ENCODE measurements at regions not wholly inside any gene's neighbourhood (a gene's known extent, or its start where the extent isn't known, plus 50 kb on each side); places are given as distances from the start of the nearest gene placed in this dataset.
"Not testable (repeated sequence)": the region's sequence is repeated elsewhere in the genome, so short reads cannot be mapped to it uniquely, and the experiment has no call there.

DNA sequence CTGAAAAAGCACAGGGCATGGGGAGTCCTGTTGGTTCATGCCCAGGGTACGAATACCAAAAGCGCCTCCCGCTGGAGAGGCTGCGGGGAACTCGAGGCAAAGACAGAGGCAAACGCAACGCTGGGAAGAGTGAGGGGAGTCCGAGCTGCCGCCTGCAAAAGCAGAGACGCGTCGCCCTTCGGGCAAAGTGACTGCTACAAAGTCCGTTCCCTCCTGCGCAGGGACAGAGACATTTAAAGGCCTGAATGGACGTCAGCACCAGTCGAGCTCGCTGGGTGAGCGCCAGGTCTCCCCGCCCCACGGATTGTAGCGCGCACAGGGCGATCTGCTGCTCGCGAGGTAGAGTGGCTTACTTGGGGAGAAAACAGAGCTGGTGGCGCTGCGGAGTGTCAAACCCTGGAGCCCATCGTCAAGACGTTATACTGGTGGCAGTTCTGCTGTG, 732.8 kb downstream of the ZWINT start:
- DNase-seq (ENCODE audit: low read depth): no peak
- TF ChIP-seq, protein P1, sequence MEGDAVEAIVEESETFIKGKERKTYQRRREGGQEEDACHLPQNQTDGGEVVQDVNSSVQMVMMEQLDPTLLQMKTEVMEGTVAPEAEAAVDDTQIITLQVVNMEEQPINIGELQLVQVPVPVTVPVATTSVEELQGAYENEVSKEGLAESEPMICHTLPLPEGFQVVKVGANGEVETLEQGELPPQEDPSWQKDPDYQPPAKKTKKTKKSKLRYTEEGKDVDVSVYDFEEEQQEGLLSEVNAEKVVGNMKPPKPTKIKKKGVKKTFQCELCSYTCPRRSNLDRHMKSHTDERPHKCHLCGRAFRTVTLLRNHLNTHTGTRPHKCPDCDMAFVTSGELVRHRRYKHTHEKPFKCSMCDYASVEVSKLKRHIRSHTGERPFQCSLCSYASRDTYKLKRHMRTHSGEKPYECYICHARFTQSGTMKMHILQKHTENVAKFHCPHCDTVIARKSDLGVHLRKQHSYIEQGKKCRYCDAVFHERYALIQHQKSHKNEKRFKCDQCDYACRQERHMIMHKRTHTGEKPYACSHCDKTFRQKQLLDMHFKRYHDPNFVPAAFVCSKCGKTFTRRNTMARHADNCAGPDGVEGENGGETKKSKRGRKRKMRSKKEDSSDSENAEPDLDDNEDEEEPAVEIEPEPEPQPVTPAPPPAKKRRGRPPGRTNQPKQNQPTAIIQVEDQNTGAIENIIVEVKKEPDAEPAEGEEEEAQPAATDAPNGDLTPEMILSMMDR (IDR thresholded peaks at IDR 0.05; ENCODE audit: insufficient read depth, low read depth, low read length): no peak
- no peak overlapping the region for H3K4me3 ChIP-seq (ENCODE audit: low read depth, low read length)

DNA sequence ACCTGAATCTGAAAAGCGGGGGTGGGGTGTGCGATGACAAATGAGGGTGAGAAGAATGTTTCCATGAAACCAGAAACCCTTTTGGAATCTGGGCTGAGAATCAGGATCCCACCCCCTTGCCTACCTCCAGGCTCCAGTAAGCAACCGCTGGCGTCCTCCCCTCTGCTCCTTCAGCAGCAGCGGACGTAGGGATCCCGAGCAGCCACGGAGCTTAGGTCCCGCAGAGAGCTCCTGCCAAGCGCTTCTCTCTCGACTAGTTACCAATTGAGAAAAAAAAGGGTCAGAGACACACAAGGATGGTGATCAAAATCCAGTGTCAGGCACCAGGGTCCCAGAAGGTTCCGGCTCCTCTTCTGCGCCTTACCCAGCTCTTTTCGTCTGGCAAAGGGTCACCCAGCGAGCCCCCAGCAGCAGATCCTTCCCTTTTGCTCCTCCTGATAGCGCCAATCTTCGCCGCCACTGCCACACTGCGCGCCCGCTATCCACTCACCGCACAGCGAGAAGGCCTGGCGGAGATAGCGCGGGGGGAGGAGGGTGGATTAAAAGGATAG, 733.5 kb downstream of the ZWINT start:
- TF ChIP-seq, protein P1 (IDR thresholded peaks at IDR 0.05; ENCODE audit: insufficient read depth, low read depth, low read length): no peak
- no peak overlapping the region for H3K4me3 ChIP-seq (ENCODE audit: low read depth, low read length)
- no peak for DNase-seq (ENCODE audit: low read depth)

DNA sequence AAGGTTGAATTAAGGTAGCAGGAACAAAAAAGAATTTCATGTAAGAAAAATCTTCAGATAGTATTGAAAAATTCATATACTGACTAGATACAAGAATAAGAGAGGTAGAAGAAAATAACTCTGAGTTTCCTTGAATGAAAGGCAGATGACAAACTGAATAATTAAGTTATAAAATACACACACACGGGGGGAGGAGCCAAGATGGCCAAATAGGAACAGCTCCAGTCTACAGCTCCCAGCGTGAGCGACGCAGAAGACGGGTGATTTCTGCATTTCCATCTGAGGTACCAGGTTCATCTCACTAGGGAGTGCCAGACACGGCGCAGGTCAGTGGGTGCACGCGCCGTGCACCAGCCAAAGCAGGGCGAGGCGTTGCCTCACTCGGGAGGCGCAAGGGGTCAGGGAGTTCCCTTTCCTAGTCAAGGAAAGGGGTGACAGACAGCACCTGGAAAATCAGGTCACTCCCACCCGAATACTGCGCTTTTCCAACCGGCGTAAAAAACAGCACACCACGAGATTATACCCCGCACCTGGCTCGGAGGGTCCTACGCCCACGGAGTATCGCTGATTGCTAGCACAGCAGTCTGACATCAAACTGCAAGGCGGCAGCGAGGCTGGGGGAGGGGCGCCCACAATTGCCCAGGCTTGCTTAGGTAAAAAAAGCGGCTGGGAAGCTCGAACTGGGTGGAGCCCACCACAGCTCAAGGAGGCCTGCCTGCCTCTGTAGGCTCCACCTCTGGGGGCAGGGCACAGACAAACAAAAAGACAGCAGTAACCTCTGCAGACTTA, 759.2 kb downstream of the ZWINT start:
- DNase-seq (ENCODE audit: low read depth); H3K4me3 ChIP-seq (ENCODE audit: low read depth, low read length): not testable (repeated sequence)

DNA sequence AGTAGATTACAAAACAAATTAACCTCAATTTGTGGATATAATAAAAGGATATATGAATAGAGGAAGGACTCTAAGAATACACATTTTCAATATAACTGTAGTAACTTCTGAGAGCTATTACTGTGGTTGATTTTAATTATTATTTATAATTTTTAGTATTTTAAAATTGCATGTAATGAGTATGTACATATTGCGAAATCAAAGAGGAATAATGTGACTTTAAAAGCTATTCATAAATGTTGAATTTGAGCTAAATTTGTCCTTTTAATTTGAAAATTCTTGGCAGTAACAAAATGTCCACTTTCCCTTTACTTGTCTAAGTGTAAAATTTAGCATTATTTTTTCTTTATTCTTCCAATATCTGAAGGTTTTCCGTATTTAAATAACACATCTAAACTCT, 750.6 kb upstream of the PCDH15 start:
- no peak for DNase-seq (ENCODE audit: low read depth)
- H3K4me3 ChIP-seq (ENCODE audit: low read depth, low read length): no peak overlapping the region

DNA sequence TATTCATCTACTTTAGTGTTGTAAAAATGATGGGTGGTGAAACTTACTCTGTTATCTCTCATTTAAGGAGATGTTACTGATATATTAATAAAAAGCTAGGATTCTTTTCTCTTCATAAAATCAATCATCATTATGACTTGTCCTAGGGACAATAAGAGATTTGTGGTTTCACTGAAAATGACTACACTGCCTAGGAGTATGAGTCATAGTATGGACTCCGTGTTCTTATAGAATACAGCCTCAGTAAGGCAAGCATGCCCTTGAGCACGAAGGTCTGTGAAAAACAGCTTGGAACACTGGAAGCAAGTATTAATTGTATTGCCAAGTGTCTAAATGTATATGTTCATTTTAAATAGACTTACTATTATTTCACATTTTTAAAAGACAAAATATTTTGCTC, 749.2 kb upstream of the PCDH15 start:
- DNase-seq (ENCODE audit: low read depth): no peak
- no peak overlapping the region for H3K4me3 ChIP-seq (ENCODE audit: low read depth, low read length)
- TF ChIP-seq, protein P1 (IDR thresholded peaks at IDR 0.05; ENCODE audit: insufficient read depth, low read depth, low read length): no peak

More for the DNA sequence above, 750.6 kb upstream of the PCDH15 start:
- TF ChIP-seq, protein P1 (IDR thresholded peaks at IDR 0.05; ENCODE audit: insufficient read depth, low read depth, low read length): no peak

DNA sequence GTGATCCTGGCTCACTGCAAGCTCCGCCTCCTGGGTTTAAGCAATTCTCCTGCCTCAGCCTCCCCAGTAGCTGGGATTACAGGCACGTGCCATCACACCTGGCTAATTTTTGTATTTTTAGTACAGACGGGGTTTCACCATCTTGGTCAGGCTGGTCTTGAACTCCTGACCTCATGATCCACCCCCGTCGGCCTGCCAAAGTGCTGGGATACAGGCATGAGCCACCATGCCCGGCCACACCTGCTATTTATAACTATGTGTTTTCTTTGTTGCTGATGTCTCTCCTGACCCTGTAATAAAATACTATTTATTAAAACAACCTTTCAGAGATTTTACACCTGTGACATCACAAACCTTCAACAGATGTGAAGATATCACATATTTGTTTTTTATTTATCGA, 736.5 kb upstream of the PCDH15 start:
- not testable (repeated sequence) for DNase-seq (ENCODE audit: low read depth); H3K4me3 ChIP-seq (ENCODE audit: low read depth, low read length)

DNA sequence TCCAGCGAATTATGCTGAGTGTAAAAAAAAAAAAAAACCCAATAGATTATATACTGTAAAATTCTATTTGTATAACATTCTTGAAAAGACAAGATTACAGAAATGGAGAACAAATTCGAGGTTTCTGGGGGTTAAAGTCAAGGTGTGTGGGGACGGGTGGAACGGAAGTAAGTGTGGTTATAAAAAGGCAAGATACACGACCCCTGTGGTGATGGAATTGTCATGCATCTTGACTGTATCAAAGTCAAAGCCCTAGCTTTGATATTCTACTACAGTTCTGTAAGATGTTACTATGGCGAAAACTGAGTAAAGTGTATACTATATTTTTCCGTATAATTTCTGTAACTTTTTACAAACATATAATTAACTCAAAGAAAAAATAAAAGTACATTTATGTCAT, 718.2 kb upstream of the PCDH15 start:
- DNase-seq (ENCODE audit: low read depth): no peak
- no peak overlapping the region for H3K4me3 ChIP-seq (ENCODE audit: low read depth, low read length)
- TF ChIP-seq, protein P1 (IDR thresholded peaks at IDR 0.05; ENCODE audit: insufficient read depth, low read depth, low read length): no peak

DNA sequence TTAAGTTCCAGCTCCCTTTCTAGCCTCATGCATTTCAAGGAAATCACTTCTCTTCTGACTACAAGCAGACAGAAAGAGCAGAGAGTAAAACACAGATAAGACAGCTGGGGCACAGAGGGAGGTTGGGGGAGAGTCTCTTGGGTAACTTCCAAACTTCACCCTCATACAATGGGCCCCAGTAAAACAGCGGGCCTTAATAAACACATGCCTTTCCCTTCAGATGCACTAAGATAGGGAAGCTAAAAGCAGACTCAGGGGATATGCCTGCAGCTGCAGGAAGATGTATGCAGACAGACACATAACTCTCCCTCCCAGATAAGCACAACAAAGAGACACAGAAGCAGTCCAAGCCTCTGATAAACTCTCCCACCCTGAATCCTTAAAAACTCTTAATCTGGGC, 717.4 kb upstream of the PCDH15 start:
- H3K4me3 ChIP-seq (ENCODE audit: low read depth, low read length); DNase-seq (ENCODE audit: low read depth): not testable (repeated sequence)
